ENCODE measurements at regions not wholly inside any gene's neighbourhood (a gene's known extent, or its start where the extent isn't known, plus 50 kb on each side); places are given as distances from the start of the nearest gene placed in this dataset.

DNA sequence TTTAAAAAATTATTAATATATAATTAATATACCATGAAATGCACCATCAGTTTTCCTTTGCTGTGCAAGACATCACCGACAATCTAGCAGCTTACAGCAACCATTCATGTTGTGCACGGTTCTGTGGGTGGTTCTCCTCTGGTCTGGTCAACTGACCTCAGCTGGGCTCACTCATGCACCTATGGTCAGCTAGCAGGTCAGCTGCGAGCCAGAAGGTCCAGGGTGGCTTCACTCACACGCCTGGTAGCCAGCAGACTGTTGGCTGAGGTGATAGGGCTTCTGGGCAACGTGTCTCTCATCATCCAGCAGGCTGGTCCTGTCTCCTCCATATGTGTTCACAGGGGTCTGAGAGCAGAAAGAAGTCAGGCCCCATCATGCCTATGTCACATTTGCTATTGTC, 210.4 kb downstream of the KIF26A start:
- TF ChIP-seq, protein P1, sequence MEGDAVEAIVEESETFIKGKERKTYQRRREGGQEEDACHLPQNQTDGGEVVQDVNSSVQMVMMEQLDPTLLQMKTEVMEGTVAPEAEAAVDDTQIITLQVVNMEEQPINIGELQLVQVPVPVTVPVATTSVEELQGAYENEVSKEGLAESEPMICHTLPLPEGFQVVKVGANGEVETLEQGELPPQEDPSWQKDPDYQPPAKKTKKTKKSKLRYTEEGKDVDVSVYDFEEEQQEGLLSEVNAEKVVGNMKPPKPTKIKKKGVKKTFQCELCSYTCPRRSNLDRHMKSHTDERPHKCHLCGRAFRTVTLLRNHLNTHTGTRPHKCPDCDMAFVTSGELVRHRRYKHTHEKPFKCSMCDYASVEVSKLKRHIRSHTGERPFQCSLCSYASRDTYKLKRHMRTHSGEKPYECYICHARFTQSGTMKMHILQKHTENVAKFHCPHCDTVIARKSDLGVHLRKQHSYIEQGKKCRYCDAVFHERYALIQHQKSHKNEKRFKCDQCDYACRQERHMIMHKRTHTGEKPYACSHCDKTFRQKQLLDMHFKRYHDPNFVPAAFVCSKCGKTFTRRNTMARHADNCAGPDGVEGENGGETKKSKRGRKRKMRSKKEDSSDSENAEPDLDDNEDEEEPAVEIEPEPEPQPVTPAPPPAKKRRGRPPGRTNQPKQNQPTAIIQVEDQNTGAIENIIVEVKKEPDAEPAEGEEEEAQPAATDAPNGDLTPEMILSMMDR (IDR thresholded peaks at IDR 0.05): no peak
- no peaks in the 10 kb centered on the region for H3K36me3 Mint-ChIP-seq (ENCODE audit: low read depth)
- no peak for DNase-seq (ENCODE audit: low spot score)
- H3K4me3 Mint-ChIP-seq (ENCODE audit: unreplicated experiment): no peak overlapping the region
- no peaks in the 10 kb centered on the region for H3K4me1 Mint-ChIP-seq (ENCODE audit: low read depth)
- peaks cover 20% of the 10 kb centered on the region for H3K27me3 Mint-ChIP-seq (ENCODE audit: low read depth)
- H3K27ac Mint-ChIP-seq (ENCODE audit: unreplicated experiment): no peak overlapping the region
- H3K9me3 Mint-ChIP-seq (ENCODE audit: low read depth): peaks cover 6% of the 10 kb centered on the region

DNA sequence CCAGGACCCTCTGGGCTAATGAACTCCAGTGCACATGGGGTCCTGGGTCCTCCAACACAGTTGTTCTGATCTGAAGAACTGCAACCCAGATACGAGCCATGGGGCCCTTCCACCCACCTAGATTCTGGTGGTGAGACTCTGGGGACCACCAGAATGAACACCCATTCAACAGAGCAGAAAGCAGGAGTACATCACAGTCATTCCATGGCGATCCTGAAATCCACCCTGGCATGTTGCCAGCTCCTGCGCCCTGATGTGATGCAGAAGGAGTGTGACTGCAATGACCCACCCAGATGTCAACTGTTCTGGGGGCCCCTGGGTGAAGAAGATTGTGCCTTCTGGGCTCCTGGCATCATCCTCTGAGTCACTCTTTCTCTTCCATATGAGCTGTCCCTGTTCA, 211.6 kb downstream of the KIF26A start:
- TF ChIP-seq, protein P1 (IDR thresholded peaks at IDR 0.05): no peak
- H3K4me3 Mint-ChIP-seq (ENCODE audit: unreplicated experiment): no peak overlapping the region

DNA sequence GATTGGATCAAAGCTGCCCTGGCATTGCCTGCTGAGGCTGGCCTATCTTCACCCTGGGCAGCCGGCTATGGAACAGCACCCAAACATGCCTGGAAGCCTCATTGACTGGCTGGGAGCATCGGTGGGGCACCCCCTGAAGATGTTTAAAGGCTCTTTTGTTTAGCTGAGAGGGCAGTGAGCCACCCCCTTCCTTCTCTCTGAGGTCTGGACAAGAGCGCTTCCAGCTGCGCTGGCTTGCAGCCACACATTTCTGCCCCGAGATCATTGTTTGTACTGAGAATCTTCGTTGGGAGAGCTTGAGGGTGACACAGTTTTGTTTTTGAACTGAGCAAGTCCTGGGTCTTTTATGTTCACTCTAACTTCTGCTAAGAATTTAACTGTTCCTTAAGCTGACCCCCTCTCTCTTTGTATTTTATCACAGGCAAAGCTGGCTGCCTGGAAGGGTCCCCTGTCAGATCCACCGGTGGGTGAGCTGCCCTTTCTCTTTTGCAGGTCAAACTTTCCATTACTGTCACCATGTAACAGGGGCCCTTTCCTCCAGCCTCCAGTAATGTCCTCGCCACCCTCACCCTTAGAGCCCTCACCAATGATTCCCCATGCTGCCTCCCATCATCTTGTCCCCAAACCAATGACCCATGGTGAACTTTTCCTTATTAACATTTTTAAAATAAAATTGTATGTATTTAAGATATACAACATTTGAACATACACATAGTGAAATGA, 212.2 kb downstream of the KIF26A start:
- no peaks in the 10 kb centered on the region for H3K4me1 Mint-ChIP-seq (ENCODE audit: low read depth)
- H3K9me3 Mint-ChIP-seq (ENCODE audit: low read depth): peaks cover 6% of the 10 kb centered on the region
- no peak overlapping the region for H3K4me3 Mint-ChIP-seq (ENCODE audit: unreplicated experiment)
- no peak for DNase-seq (ENCODE audit: low spot score)
- H3K27ac Mint-ChIP-seq (ENCODE audit: unreplicated experiment): no peak overlapping the region
- peaks cover 20% of the 10 kb centered on the region for H3K27me3 Mint-ChIP-seq (ENCODE audit: low read depth)
- H3K36me3 Mint-ChIP-seq (ENCODE audit: low read depth): no peaks in the 10 kb centered on the region
- TF ChIP-seq, protein P1 (IDR thresholded peaks at IDR 0.05): no peak

More for the DNA sequence above, 211.6 kb downstream of the KIF26A start:
- H3K27ac Mint-ChIP-seq (ENCODE audit: unreplicated experiment): no peak overlapping the region
- H3K4me1 Mint-ChIP-seq (ENCODE audit: low read depth): no peaks in the 10 kb centered on the region
- H3K36me3 Mint-ChIP-seq (ENCODE audit: low read depth): no peaks in the 10 kb centered on the region
- H3K27me3 Mint-ChIP-seq (ENCODE audit: low read depth): peaks cover 23% of the 10 kb centered on the region
- peaks cover 6% of the 10 kb centered on the region for H3K9me3 Mint-ChIP-seq (ENCODE audit: low read depth)
- DNase-seq (ENCODE audit: low spot score): no peak

DNA sequence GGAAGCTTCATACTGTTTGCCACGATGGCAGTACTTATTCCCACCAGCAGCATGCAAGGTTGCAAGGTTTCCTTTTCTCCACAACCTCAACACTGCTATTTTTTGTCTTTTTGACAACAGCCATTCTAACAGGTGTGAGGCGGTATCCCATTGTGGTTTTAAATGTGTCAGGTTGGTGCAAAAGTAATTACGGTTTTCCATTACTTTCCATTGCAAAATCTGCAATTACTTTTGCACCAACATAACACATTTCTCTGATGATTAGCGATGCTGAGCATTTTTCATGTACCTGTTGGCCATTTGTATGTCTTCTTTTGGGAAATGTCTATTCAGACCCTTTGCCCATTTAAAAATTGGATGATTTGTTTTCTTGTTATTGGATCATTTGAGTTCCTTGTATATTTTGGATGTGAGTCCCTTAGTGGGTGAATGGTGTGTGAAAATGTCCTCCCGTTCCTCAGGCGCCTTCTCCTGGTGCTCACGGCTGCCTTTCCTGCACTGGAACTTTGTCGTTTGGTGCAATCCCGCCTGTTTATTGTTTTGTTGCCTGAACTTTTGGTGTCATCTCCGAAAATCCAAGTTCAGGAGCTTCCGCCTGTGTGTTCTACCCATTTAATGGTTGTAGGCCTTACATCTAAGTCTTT, 213.6 kb downstream of the KIF26A start:
- no peaks in the 10 kb centered on the region for H3K36me3 Mint-ChIP-seq (ENCODE audit: low read depth)
- TF ChIP-seq, protein P1 (IDR thresholded peaks at IDR 0.05): no peak
- no peaks in the 10 kb centered on the region for H3K4me1 Mint-ChIP-seq (ENCODE audit: low read depth)
- no peak overlapping the region for H3K27ac Mint-ChIP-seq (ENCODE audit: unreplicated experiment)
- peaks cover 6% of the 10 kb centered on the region for H3K9me3 Mint-ChIP-seq (ENCODE audit: low read depth)
- H3K4me3 Mint-ChIP-seq (ENCODE audit: unreplicated experiment): no peak overlapping the region
- H3K27me3 Mint-ChIP-seq (ENCODE audit: low read depth): peaks cover 16% of the 10 kb centered on the region
- DNase-seq (ENCODE audit: low spot score): no peak

DNA sequence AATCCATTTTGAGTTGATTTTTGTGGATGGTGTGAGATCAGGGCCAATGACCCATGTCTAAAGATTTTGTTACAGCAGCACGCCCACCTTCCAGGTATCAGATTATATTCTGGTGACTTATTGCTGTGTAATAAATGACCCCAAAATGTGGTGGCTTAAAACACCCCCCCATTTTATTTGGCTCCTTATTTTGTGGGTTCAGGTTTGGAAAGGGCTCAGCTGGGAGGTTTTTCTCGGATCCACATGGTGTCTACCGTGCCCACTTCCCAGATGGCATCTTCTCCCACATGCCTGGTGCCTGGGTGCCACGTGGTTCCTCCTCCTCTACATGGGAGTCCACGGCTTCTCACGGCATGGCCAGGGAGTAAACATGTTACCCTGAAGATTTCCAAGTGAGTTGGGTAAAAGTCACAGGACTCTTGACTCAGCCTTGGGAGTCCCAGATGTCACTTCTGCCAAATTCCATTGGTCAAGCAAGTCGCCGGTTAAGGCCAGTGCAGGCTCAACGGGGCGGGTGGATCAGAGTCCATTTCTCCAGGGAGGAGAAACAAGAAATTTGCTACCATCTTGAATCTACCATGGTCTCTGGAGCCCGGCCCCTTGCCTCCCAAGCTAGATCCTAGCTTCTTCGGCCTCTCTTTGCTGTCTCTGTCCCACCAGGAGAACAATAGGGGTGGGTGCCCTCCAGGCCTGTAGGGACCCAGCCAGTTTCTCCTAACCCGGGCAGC, 214.3 kb downstream of the KIF26A start:
- H3K4me1 Mint-ChIP-seq (ENCODE audit: low read depth): no peaks in the 10 kb centered on the region
- H3K27ac Mint-ChIP-seq (ENCODE audit: unreplicated experiment): no peak overlapping the region
- no peaks in the 10 kb centered on the region for H3K36me3 Mint-ChIP-seq (ENCODE audit: low read depth)
- DNase-seq (ENCODE audit: low spot score): peak; percentile 19
- H3K9me3 Mint-ChIP-seq (ENCODE audit: low read depth): peaks cover 6% of the 10 kb centered on the region
- H3K4me3 Mint-ChIP-seq (ENCODE audit: unreplicated experiment): no peak overlapping the region
- peaks cover 16% of the 10 kb centered on the region for H3K27me3 Mint-ChIP-seq (ENCODE audit: low read depth)
- TF ChIP-seq, protein P1 (IDR thresholded peaks at IDR 0.05): no peak

All from chondrocyte (in vitro differentiated cells).